ENCODE measurements at regions not wholly inside any gene's neighbourhood (a gene's known extent, or its start where the extent isn't known, plus 50 kb on each side); places are given as distances from the start of the nearest gene placed in this dataset.

DNA sequence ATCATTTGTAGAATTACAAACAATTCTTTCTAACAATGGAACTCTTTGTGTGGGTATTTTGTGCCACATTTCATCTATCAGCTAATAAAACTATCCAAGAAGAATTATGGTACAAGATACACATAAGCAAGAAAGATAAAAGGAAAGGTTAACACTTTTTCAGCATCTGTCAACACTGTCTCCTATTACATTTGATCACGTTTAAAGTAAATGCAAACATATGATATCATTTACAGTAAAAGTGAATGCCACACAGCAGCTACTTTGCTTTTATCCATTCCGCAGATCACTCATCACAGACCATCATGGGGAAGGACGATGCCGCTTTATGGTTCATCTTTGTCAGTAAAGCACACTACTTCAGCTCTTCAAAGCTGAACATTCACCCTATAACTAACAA lies 456.4 kb upstream of the MANEA start:
- TF ChIP-seq, protein P1, sequence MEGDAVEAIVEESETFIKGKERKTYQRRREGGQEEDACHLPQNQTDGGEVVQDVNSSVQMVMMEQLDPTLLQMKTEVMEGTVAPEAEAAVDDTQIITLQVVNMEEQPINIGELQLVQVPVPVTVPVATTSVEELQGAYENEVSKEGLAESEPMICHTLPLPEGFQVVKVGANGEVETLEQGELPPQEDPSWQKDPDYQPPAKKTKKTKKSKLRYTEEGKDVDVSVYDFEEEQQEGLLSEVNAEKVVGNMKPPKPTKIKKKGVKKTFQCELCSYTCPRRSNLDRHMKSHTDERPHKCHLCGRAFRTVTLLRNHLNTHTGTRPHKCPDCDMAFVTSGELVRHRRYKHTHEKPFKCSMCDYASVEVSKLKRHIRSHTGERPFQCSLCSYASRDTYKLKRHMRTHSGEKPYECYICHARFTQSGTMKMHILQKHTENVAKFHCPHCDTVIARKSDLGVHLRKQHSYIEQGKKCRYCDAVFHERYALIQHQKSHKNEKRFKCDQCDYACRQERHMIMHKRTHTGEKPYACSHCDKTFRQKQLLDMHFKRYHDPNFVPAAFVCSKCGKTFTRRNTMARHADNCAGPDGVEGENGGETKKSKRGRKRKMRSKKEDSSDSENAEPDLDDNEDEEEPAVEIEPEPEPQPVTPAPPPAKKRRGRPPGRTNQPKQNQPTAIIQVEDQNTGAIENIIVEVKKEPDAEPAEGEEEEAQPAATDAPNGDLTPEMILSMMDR (IDR thresholded peaks at IDR 0.05), result no peak
- no peak for TF ChIP-seq POLR2A (IDR thresholded peaks at IDR 0.05)

Data from thyroid gland (tissue), 4 donors.